HT1080 (cell line): ENCODE measurements at regions not wholly inside any gene's neighbourhood (a gene's known extent, or its start where the extent isn't known, plus 50 kb on each side); places are given as distances from the start of the nearest gene placed in this dataset.

ENCODE experiments used
- DNase-seq: peaks from one replicate; pipeline ENCODE4 v3.0.0-alpha.2; 2015; ENCODE audit warnings: low read depth

DNA sequence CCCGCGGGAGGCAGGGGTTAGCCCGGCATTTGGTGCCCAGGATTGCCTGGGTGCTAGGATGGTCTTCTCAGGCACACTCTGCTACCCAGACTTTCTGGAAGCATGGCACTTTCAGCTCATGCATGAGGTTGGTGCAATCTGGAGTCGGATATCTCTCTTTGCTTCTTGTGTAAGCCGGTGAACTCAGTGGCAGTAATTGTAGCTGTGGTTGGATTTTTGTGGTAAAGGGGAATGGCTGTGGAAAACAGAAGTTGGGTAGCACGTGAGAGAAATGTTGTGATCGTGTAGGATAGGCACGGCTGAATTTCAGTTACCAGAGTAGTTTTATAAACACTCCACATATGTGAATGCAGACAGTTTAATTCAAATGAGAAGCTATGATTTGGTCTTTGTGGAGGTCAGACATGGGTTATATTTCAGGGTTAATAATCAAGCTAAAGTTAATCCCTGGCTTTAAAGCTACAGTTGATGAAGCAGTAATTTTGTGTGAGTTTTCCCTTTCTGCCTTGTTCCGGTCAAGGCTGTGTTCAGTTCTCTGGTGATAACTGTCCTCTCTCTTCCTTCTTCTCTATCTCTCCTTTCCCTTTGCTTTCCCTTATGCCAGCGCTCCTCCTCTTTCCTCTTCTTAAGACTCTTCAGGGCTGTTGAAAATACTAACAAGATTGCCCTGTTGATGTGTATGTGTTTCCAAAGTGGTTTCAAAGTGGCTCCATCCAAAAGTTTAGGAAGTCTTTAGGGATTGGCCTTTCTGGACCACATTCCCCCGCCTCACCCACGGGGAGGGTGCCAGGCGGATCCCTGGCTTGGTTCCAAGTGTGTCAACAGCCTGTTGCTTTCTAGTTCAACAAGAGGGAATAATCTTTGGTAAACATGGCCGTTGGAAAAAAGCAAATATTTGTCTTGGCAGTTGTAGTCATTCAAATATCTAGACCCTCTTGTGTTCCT lies 404.6 kb upstream of the C2CD4B start:
- peak; percentile 53 for DNase-seq

DNA sequence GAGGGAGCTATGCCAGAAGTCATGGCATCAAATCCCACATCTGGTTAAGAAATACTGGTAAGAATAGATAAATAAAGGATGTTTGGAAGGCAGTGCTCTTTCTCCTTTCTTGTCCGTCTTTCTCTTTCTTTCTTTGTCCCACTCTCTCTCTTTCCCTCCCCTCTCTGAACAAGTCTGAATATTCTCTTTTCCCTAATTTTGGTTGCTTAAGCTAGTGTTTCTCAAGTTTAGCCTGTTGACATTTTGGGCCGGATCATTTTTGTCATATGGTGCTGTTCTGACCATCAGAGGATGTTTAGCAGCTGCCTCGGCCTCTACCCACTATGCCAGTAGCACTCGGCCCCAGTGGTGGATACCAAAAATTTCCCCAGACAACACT lies 405.3 kb upstream of the C2CD4B start:
- DNase-seq: no peak

DNA sequence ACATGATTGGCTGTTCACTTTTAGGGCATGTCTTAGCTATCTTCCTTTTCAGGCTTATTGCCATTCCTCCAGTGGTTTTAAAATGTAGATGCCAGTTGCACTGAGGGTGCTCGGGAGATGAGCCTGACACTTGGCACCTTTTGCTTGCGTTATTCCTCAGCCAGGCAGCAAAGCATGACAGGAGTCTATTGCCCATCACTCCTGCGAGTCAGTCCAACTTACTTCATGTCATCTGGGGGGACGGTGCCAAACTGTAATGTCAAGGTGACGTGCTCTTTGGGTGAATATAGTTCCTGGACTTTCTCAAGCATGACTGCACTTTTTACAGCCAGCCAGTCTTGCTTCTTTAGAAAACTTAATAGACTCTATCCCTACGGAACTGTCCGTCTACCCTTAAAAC lies 406.0 kb upstream of the C2CD4B start:
- DNase-seq: no peak

DNA sequence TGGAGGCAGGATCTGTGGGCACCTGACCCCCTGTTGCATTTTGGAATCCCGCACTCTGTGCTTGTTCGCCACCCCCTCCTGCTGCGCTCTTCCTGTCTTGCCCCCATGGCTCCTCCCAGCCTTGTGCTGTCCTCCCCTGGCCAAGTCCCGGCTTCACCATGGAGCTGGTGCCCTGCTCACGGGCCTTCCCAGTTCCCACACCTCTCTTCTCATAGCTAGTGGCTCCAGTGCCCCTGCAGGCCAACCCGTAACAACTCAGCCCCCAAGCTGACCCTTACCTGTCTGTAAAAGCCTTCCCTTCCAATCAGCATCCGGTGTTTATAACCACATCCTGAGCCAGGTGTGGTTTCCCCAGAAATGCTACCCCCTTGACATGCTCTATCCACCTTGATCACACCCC lies 407.7 kb upstream of the C2CD4B start:
- no peak for DNase-seq

DNA sequence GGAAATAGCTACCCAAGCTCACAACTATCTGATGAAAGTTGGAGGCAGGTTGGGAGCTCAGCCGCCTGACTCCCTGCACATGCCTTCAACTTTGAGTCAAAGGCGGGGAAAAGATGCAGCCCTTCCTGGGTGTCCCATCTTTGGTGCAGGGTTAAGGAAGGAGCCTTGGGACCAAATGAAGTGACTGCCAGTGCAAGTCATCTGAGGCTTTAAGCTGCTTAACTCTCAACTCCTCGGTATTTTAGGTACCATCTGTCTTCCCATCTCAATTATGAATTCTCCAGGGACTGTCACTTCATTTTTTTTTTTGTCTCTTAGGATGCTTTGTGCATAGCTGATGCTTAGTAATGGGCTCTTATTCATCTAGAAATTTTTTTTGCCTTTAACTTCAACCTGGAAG lies 408.8 kb upstream of the C2CD4B start:
- DNase-seq: no peak

DNA sequence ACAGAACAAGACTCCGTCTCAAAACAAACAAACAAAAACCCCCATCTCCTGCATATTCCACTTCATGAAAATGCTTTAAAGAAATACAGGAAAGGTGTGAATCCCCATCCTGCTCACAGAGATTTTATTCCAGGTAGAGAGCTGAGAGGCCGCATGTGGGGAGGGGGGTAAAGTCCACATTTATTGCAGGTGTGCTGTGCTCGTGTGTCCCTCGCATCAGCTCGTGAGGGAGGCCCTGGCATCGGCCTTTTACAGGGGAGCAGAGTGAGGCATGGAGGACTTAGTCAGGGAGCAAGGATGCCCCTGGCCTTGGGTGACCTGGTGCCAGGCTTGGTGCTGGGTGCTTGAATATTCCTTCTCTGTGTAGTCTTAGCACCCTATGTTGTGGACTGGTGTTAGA lies 413.5 kb upstream of the C2CD4B start:
- DNase-seq: no peak

DNA sequence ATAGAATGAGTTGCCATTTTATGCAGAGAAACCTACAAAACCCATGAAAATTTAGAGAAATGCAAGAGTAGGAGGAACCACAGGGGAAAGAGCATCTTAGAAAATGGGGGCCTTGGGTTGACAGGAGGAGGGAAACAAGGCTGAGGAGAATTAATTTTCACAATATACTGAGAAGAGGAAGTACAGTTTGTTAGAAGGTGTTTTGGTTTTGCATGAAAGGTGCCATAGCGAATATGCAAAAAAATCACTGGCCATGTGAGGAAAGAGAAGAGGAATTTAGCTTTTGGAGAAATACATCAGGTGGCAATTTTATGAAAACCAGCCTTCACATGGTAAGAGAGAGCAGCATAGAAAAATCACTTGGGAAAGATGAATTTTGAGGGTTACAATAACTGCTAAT lies 413.9 kb upstream of the C2CD4B start:
- no peak for DNase-seq

DNA sequence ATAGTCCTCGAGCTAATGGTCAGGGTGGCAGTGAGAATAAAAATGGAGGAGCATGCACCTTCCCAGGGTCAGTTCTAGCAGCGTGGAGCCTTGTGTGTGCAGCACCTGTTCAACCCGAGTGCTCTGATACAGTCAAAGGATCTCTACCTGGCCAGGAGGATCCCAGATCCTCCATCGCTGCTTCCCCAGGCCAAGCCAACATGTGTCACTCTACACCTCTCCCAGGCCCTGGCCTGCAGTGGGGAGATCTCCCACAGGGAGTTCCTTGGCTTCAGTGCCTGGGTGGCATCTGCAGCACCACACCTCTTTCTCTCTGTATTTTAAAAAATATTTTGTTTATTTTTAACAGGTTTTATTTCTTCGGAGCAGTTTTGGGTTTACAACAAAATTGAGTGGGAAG lies 414.8 kb upstream of the C2CD4B start:
- DNase-seq: no peak

DNA sequence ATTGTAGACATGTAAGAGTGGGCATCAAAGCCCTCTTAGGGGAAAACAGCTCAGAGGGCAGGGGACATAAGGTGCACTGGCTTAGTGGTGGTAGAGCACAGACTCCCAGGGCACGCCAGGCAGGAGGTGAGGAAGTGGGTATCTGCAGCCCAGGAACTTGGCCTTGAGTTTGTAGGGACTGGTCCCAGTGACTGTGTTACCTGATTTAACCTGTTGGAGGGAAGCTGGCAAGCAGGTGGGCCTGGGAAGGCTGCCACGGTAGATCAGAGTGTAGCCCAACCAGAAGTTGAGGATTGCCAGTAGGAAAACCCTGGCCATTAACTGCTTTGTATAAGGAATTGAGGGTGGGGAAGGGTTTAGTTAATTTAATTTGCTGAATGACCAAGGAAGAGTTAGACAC lies 417.5 kb upstream of the C2CD4B start:
- DNase-seq: no peak

DNA sequence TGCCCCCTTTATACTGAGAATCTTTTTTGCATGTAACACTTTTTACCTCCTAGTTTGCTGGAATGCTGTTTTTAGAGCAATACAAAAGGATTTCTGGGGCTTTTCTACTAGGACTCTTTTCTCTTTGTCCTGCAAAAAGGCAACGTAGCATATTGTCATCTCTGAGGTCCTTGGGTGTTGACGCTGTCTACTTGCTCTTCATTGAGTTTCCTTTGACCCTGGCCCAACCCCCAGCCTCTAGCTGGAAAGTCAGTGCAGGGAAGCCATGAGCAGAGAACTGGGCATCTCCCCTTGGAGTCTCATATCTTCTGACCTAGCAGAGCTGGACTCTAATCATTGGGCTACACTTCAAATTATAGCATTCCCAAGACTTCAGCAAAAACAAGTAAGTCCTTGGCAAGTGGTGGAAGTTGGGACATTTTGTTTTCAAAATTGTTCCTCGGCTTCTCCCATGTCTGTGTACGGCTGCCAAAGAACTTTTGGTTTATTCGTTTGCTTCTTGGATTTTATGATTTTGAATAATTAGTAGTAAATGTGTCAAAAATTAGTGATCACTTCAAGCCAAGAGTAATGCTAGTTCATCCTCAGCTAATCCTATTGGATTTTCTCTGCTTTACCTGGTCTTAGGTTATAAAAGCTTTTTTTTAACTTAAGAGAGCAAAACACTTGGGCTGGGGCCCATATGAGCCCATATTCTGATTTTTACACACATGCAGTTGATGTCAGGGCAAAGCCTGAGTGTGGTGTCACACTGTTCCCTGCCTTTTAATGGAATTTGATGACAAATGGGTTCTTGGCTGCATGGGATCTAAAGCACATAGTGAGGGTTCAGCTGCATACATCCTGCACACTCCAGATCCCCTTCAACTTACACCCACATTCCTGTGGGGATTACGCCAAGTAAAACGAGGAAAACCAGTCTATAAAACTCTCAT lies 419.5 kb upstream of the C2CD4B start:
- no peak for DNase-seq

DNA sequence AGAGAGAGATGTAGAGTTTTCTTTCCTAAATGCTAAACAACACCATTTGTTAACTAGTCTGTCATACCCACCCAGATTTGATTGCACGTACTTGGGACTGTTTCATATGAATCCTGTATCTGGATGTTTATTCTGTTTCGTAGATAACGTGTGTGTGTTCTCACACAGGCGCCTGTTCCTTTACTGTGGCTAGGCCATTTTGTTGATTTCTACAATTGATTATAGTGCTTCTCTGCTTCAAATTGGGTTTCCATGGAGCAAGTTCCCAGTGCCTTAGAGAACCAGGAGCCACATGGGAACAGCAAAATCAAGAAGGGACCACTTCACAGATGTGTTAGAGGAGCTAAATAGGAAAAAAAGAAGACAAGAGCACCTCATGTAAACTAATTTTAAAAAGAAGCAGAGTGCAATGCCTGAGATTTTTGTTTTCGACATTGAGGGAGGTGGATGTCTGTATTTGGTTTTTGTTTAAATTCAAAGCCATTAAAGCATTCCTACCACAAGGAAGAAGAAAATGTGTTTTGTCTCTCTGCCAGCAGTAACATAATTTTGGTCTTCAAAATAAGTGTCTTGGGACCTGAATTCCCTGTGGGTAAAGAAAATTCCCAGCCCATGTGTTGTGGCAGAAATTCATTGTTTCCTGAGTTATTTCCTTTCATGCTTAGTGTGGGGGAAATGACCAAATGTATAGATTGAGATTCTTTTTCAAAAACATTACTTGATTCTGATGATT lies 424.0 kb upstream of the C2CD4B start:
- no peak for DNase-seq

DNA sequence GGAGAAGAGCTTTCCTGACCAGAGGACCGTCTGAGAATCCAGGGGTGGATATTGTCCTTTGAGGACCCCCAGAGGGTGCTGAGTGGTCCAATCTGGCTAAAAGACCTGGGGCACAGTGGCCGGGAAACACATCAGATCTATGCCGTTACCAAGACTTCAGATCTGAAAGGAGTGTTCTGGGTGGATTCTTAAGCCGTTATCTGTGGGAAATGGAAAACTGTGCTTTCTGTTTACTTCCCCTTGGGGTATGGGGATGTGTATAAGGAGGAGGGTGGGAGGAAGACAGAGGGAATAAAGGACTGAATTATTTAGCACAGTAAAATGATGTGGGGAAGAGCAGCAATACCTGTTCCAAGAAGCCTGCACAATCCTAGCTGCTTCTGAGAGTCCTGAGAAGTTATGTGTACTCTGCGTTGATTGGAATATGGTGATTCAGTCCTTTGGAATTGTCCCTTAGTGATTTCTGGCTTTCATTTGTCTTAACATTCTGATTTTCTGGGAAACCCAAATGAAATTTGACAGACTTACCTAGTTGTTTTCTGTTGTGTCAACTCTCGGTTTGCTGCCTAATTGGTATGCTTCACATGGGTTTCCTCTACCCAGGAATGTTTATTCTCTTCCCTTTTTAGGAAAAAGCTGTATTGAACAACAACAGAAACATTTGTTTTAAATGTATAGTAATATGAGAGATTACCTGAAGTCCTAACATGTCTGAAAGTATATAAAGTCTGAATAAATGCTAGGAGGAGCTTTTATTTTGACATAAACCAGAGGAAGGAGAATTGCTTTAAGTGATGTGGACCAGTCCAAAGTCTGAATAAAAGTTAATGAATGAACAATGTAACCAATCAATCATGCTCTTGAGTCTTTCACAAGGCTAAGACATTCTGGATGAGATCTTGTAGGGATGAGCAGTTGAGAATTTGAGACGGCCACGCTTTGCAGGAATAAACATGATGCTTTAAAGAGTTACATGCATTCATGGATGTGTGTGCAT lies 427.1 kb upstream of the C2CD4B start:
- DNase-seq: no peak

DNA sequence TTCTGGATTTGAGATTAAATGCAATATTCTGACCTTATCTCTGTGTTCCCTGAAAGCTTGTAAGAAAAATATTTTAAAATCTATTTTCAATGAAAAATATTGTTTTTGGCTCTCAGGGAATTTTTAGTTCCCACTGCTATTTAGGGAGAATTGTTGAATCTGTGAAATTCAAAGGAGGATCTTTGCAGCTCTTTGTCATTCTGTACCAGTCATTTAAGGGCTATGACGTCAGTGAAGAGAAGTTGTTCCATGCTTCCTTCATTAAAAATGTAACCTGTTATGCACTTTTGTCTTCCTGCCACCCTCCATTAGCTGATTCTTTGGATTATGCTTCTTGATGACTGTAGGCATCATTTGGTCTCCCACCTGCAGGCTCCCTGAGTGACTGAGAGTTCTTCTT lies 427.8 kb upstream of the C2CD4B start:
- DNase-seq: no peak

DNA sequence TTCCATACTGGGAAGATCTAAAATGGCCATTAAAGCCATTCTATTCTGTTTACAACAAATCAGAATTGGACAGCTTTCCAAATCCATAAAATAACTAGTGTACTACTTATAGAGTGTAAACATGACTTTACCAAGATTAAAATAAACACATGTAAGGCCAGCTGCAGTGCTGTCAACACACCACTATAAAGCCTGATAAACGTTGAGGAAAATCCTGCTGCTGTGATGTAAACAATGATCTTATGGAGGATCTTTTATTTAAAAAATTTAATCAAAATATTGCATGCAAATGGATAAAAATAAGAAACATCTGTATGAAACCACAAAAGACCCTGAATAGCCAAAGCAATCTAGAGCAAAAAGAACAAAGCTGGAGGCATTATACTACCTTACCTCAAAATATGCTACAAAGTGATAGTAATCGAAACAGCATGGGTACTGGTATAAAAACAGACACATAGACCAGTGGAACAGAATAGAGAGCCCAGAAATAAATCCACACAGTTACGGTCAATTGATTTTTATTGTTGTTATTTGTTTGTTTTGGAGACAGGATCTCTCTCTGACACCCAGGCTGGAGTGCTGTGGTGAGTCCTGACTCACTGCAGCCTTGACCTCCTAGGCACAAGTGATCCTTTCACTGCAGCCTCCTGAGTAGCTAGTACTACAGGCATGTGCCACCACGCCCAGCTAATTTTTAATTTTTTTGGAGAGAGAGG lies 428.8 kb upstream of the C2CD4B start:
- DNase-seq: peak; percentile 26

DNA sequence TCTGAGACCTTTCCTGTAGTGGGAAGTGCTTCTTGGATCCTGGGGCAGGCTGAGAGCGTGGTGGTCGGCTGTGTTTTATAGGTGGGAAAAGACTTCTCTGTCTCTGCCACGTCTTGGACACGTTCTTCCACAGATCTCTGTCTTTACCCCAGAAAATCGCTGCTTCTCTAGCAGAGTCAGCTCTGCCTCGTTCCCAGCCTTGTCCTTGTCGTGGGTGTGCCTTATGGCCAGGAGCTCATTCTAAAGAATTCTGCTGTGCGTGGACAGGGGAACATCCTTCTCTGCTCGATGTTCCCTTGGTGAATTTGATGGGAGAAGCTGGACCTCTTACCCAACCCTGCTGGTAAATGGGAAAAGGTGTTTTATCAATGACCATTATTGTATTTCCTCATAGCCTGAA lies 433.1 kb upstream of the C2CD4B start:
- DNase-seq: no peak

DNA sequence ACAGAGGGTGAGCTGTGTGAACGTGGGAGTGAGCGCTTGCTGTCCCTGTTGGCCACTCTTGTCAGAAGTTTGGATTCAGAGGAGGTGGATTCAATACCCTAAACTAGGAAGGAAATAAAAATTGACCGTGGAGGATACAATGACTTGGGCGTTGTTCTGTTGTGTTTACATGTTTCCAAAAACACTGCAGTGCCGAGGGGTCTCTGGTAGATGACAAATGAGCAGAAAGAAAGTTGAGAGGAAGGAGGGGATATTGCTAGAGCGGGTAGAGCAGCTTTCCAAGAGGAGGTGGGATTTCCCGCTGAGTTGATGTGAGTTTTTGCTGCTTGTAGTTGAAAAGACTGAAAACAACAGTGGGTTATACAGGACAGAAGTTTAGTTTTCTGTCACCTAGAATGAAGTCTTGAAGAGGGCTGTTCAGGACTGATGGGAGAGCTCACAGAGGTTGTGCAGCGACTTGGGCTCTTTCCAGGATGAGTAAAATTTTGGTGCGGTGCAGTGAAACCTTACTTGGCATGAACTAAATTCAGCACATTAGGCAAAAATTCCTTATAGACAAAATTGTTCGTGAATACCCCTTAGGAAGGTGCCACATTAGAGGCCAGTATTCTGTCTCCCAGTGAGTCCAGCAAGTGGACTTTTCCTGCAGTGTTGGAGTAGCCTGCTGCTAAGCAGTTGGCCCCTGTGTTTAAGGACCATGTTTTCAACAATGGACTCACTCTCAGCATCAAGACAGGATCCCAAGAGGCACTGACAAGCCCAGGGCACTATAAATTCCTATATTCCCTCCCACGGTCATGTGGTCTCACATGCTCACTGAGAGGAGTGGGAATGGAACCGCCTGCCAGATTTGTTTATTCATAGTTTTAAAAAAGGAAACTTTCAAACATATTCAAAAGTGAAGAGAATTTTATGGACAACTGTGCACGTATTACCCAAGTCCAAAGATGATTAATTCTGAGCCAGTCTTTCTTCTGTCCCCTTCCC lies 435.0 kb upstream of the C2CD4B start:
- no peak for DNase-seq

DNA sequence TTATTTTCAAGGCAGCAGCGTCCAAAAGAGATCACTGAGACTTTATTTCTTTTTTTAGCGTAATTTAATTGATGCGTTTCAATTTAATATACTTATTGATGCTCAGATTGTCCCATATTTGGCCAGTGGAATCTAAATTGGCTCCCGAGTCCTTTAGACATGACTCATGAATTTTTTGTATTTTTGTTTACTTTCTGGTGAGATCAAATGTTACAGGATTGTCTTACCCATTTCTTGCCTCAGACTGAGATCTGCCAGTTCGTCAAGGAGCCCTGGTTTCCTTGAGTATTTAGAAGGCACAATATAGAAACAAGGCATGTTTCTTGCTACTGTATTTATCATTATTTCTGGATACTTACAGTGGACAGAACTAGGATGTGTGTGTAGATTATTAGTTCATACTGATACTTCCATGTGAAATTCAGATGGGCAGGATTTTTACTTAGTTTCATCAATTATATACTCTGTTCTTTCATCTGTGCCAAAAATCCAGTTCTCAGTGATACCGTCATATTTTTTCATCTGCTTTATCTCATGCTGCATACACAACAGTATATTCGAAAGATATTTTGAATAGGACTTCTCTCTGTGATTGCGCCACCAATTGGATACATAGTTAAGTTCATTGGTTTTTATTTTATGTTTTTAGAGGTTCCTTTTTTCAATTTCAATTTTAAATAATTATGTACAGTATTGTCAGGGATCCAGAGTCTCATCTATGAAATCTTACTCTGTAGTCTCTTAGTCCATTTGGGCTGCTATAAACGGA lies 436.9 kb upstream of the C2CD4B start:
- DNase-seq: no peak

DNA sequence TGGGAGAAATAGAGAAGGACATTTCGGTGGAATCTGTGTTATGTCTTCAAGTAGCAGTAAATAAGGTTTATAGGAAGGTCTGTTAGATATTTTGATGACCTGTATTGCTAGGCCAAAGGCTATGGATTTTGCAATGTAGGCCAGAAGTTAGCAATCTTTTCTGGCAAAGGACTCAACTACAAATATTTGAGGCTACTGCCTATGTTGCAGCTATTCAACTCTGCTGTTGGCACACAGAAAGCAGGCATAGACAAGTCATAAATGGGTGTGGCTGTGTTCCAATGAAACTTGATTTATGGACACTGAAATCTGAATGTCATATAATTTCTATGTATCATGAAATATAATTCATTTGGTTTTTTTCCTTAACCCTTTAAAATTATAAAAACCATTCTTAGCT lies 438.7 kb upstream of the C2CD4B start:
- DNase-seq: no peak
